Small intestine (tissue), 7 donors: ENCODE measurements at regions not wholly inside any gene's neighbourhood (a gene's known extent, or its start where the extent isn't known, plus 50 kb on each side); places are given as distances from the start of the nearest gene placed in this dataset.
"Not testable (repeated sequence)": the region's sequence is repeated elsewhere in the genome, so short reads cannot be mapped to it uniquely, and the experiment has no call there.

Experiments
- DNase-seq, 2 donors: peaks; one replicate each; pipeline versions ENCODE4 v3.0.0 to v3.0.0-alpha.2; 2013
- FAIRE-seq: peaks from 2 replicates; lab custom pipeline; 2012; peaks lifted over from hg19 to GRCh38; lab: Jason Lieb, UNC
- H3K27ac ChIP-seq, 3 donors: one replicate each; pipeline ENCODE4 v1.5.1; 2013; ENCODE audit warnings: low read length in 2 of 3, mild to moderate bottlenecking in 2 of 3, control low read depth in 1 of 3, inconsistent platforms in 1 of 3, low read depth in 1 of 3, moderate library complexity in 1 of 3
- H3K27me3 ChIP-seq, 3 donors: one replicate each; pipeline ENCODE4 v1.6.1; 2013; ENCODE audit warnings: low read length in 3 of 3, inconsistent platforms in 1 of 3; ENCODE audit not compliant: control insufficient read depth in 3 of 3, insufficient read depth in 3 of 3
- H3K36me3 ChIP-seq, 3 donors: one replicate each; pipeline ENCODE4 v1.6.1; 2013; ENCODE audit warnings: low read length in 3 of 3, inconsistent platforms in 1 of 3, low read depth in 1 of 3, mild to moderate bottlenecking in 1 of 3, moderate library complexity in 1 of 3; ENCODE audit not compliant: control insufficient read depth in 3 of 3, insufficient read depth in 2 of 3
- H3K4me1 ChIP-seq, 3 donors: one replicate each; pipeline ENCODE4 v1.6.1; 2013; ENCODE audit warnings: low read length in 2 of 3, inconsistent platforms in 1 of 3, low read depth in 1 of 3, mild to moderate bottlenecking in 1 of 3, moderate library complexity in 1 of 3; ENCODE audit not compliant: control insufficient read depth in 3 of 3, insufficient read depth in 2 of 3
- H3K4me3 ChIP-seq, 3 donors: one replicate each; pipeline ENCODE4 v1.5.1; 2013; ENCODE audit warnings: low read length in 3 of 3, control low read depth in 1 of 3, inconsistent platforms in 1 of 3, low read depth in 1 of 3, mild to moderate bottlenecking in 1 of 3, moderate library complexity in 1 of 3
- H3K9me3 ChIP-seq, 2 donors: one replicate each; pipeline ENCODE4 v1.6.1; 2013; ENCODE audit warnings: low read depth in 1 of 2, low read length in 1 of 2; ENCODE audit not compliant: control insufficient read depth in 2 of 2, insufficient read depth in 1 of 2
- WGBS, 3 donors: extraction: QIAGEN DNeasy Blood & Tissue Kit; methylation state at CpG; one replicate each; pipeline ENCODE4 v1.1.7; 2013; 5-methylcytosine and 5-hydroxymethylcytosine counted together
- donor health status: healthy with polysubstance abuse.
- donor health status: control.
- donor health status: control.
- donor health status: Bipolar disorder and iron deficiency.
- donor health status: healthy.

GRCh38 chr9:117649126-117649525, 55.1 kb upstream of the TLR4 start:
- FAIRE-seq: no peak
- WGBS, 3 donors: 58 to 61% (median 59%) methylated on average over 3 of the region's 3 CpGs

GRCh38 chr9:117644932-117645636, 59.1 kb upstream of the TLR4 start:
- Histone ChIP-seq H3K27me3 (no peaks in the 10 kb centered on the region), H3K36me3 (no peaks in the 10 kb centered on the region), H3K9me3 (no peaks in the 10 kb centered on the region), H3K27ac (no peak overlapping the region), H3K4me3 (no peak overlapping the region), H3K4me1 (peaks cover 0 to 5% (median 0%) of the 10 kb centered on the region in 3 donors)
- WGBS, 3 donors: 26 to 42% (median 31%) methylated on average over 6 of the region's 6 CpGs
- FAIRE-seq (no peak), DNase-seq (peak in 1 of 2 donors; percentile 1)

More at GRCh38 chr9:117649126-117649525, 55.1 kb upstream of the TLR4 start:
- H3K27me3 ChIP-seq: no peaks in the 10 kb centered on the region
- H3K4me1 ChIP-seq: peaks cover 0 to 5% (median 0%) of the 10 kb centered on the region in 3 donors
- no peak overlapping the region for H3K4me3 ChIP-seq
- H3K9me3 ChIP-seq: no peaks in the 10 kb centered on the region
- H3K27ac ChIP-seq: no peak overlapping the region
- H3K36me3 ChIP-seq: no peaks in the 10 kb centered on the region
- DNase-seq: no peak

- Histone ChIP-seq H3K27me3 (no peaks in the 10 kb centered on the region), H3K36me3 (no peaks in the 10 kb centered on the region), H3K4me3 (no peak overlapping the region), H3K4me1 (peaks cover 0 to 5% (median 0%) of the 10 kb centered on the region in 3 donors), H3K9me3 (no peaks in the 10 kb centered on the region), H3K27ac (no peak overlapping the region)
- DNase-seq: peak; percentile 70 to 76
- FAIRE-seq: no peak
- 8 to 12% (median 11%) methylated on average over 11 of the region's 11 CpGs for WGBS, 3 donors
These were observed 59.9 kb upstream of the TLR4 start for GRCh38 chr9:117644133-117644931.

GRCh38 chr9:117643288-117643654, 60.9 kb upstream of the TLR4 start:
- Histone ChIP-seq H3K27me3 (no peaks in the 10 kb centered on the region), H3K9me3 (no peaks in the 10 kb centered on the region), H3K4me1 (peaks cover 0 to 5% (median 0%) of the 10 kb centered on the region in 3 donors), H3K27ac (no peak overlapping the region), H3K36me3 (no peaks in the 10 kb centered on the region), H3K4me3 (peak overlapping the region in 1 of 3 donors; percentile 13)
- DNase-seq (peak in 1 of 2 donors; percentile 6), FAIRE-seq (no peak)
- 19 to 48% (median 32%) methylated on average over 6 of the region's 6 CpGs for WGBS, 3 donors

GRCh38 chr9:117642571-117643287, 61.5 kb upstream of the TLR4 start:
- peak in 1 of 2 donors; percentile 19 for DNase-seq
- not testable (repeated sequence) for FAIRE-seq
- WGBS, 3 donors: 17 to 63% (median 42%) methylated on average over 31 to 50 of the region's 50 CpGs

GRCh38 chr9:117636681-117637080, 67.5 kb upstream of the TLR4 start:
- FAIRE-seq: no peak

More at GRCh38 chr9:117642571-117643287, 61.5 kb upstream of the TLR4 start:
- not testable (repeated sequence) for H3K27me3 ChIP-seq, H3K36me3 ChIP-seq, H3K27ac ChIP-seq, H3K9me3 ChIP-seq, H3K4me1 ChIP-seq
- peak overlapping the region in 2 of 3 donors; percentile 1 to 13 for H3K4me3 ChIP-seq

GRCh38 chr9:117625154-117625553, 79.0 kb upstream of the TLR4 start:
- no peak overlapping the region for H3K4me3 ChIP-seq
- DNase-seq: no peak
- no peaks in the 10 kb centered on the region for H3K4me1 ChIP-seq
- FAIRE-seq: no peak
- no peaks in the 10 kb centered on the region for H3K36me3 ChIP-seq
- no peaks in the 10 kb centered on the region for H3K27me3 ChIP-seq
- peaks cover 0 to 6% of the 10 kb centered on the region in 2 donors for H3K9me3 ChIP-seq
- WGBS, 3 donors: 86 to 89% (median 88%) methylated on average over 1 of the region's 1 CpG
- H3K27ac ChIP-seq: no peak overlapping the region

More at GRCh38 chr9:117636681-117637080, 67.5 kb upstream of the TLR4 start:
- H3K9me3 ChIP-seq: no peaks in the 10 kb centered on the region
- no peak overlapping the region for H3K27ac ChIP-seq
- no peak for DNase-seq
- H3K4me3 ChIP-seq: no peak overlapping the region
- 32 to 56% (median 48%) methylated on average over 1 of the region's 1 CpG for WGBS, 3 donors
- H3K4me1 ChIP-seq: no peaks in the 10 kb centered on the region
- no peaks in the 10 kb centered on the region for H3K27me3 ChIP-seq
- H3K36me3 ChIP-seq: no peaks in the 10 kb centered on the region

GRCh38 chr9:117624106-117624505, 80.1 kb upstream of the TLR4 start:
- DNase-seq: no peak
- peaks cover 0 to 6% of the 10 kb centered on the region in 2 donors for H3K9me3 ChIP-seq
- H3K4me3 ChIP-seq: no peak overlapping the region
- 45 to 63% (median 51%) methylated on average over 3 of the region's 3 CpGs for WGBS, 3 donors
- no peaks in the 10 kb centered on the region for H3K27me3 ChIP-seq
- no peaks in the 10 kb centered on the region for H3K36me3 ChIP-seq
- H3K27ac ChIP-seq: no peak overlapping the region
- FAIRE-seq: no peak
- H3K4me1 ChIP-seq: no peaks in the 10 kb centered on the region
